H9 (cell line): ENCODE measurements at regions not wholly inside any gene's neighbourhood (a gene's known extent, or its start where the extent isn't known, plus 50 kb on each side); places are given as distances from the start of the nearest gene placed in this dataset.

Source experiments
- DNase-seq: peaks from one replicate; pipeline ENCODE4 v3.0.0-alpha.2; 2017
- H2AFZ ChIP-seq: one replicate; pipeline ENCODE4 v1.6.1; 2013; ENCODE audit warnings: mild to moderate bottlenecking, low read length, control low read depth, moderate library complexity
- H2AK5ac ChIP-seq: 2 replicates; pipeline ENCODE4 v1.6.1; 2013; ENCODE audit warnings: low read length, control low read depth, mixed read lengths; ENCODE audit not compliant: insufficient read length
- H2BK120ac ChIP-seq: one replicate; pipeline ENCODE4 v1.6.1; 2013; ENCODE audit warnings: low read depth, mild to moderate bottlenecking, low read length, control low read depth, inconsistent platforms; ENCODE audit not compliant: poor library complexity, severe bottlenecking
- H2BK12ac ChIP-seq: 2 replicates; pipeline ENCODE4 v1.6.1; 2013; ENCODE audit warnings: low read length, control low read depth, mixed read lengths, low read depth; ENCODE audit not compliant: insufficient read length
- H2BK15ac ChIP-seq: 2 replicates; pipeline ENCODE4 v1.6.1; 2013; ENCODE audit warnings: low read depth, low read length, control low read depth
- H2BK20ac ChIP-seq: one replicate; pipeline ENCODE4 v1.6.1; 2013; ENCODE audit warnings: low read depth, mild to moderate bottlenecking, low read length, control low read depth, inconsistent platforms; ENCODE audit not compliant: poor library complexity, severe bottlenecking
- H2BK5ac ChIP-seq: 2 replicates; pipeline ENCODE4 v1.6.1; 2013; ENCODE audit warnings: low read length, control low read depth, mixed read lengths; ENCODE audit not compliant: insufficient read length
- H3K14ac ChIP-seq: 2 replicates; pipeline ENCODE4 v1.6.1; 2013; ENCODE audit warnings: low read length, control low read depth; ENCODE audit not compliant: insufficient read depth
- H3K18ac ChIP-seq: 2 replicates; pipeline ENCODE4 v1.6.1; 2013; ENCODE audit warnings: low read depth, mild to moderate bottlenecking, mixed read lengths, low read length, control low read depth; ENCODE audit not compliant: insufficient read length
- H3K23ac ChIP-seq: 2 replicates; pipeline ENCODE4 v1.6.1; 2013; ENCODE audit warnings: low read length, control low read depth, mixed read lengths, low read depth; ENCODE audit not compliant: insufficient read length
- H3K23me2 ChIP-seq: 2 replicates; pipeline ENCODE4 v1.6.1; 2013; ENCODE audit warnings: low read depth, mild to moderate bottlenecking, mixed read lengths, low read length, control low read depth; ENCODE audit not compliant: insufficient read length, poor library complexity, severe bottlenecking
- H3K27ac ChIP-seq: 2 replicates; pipeline ENCODE4 v1.5.1; 2013; ENCODE audit warnings: low read length, control low read depth, mixed read lengths, low read depth; ENCODE audit not compliant: insufficient read length
- H3K27me3 ChIP-seq: 2 replicates; pipeline ENCODE4 v1.6.1; 2013; ENCODE audit warnings: low read length, control low read depth, inconsistent platforms; ENCODE audit not compliant: insufficient read depth
- H3K4ac ChIP-seq: 2 replicates; pipeline ENCODE4 v1.6.1; 2013; ENCODE audit warnings: low read depth, mild to moderate bottlenecking, control low read depth, inconsistent platforms, low read length, moderate library complexity
- H3K4me1 ChIP-seq: 2 replicates; pipeline ENCODE4 v1.6.1; 2013; ENCODE audit warnings: low read length, control low read depth, inconsistent platforms; ENCODE audit not compliant: insufficient read depth
- H3K4me2 ChIP-seq: 2 replicates; pipeline ENCODE4 v1.6.1; 2013; ENCODE audit warnings: low read length, control low read depth, mixed read lengths; ENCODE audit not compliant: insufficient read length, insufficient read depth
- H3K56ac ChIP-seq: 2 replicates; pipeline ENCODE4 v1.6.1; 2013; ENCODE audit warnings: low read depth, mild to moderate bottlenecking, mixed read lengths, low read length, control low read depth; ENCODE audit not compliant: insufficient read length
- H3K79me1 ChIP-seq: 2 replicates; pipeline ENCODE4 v1.6.1; 2013; ENCODE audit warnings: low read depth, mild to moderate bottlenecking, moderate library complexity, low read length, control low read depth, inconsistent platforms; ENCODE audit not compliant: insufficient read depth, poor library complexity, severe bottlenecking
- H3K79me2 ChIP-seq: 2 replicates; pipeline ENCODE4 v1.6.1; 2013; ENCODE audit warnings: low read length, control low read depth, inconsistent platforms; ENCODE audit not compliant: insufficient read depth
- H3K9ac ChIP-seq: 2 replicates; pipeline ENCODE4 v1.6.1; 2013; ENCODE audit warnings: low read length, control low read depth, mixed read lengths; ENCODE audit not compliant: insufficient read length; ENCODE audit errors: extremely low read depth
- H3K9me3 ChIP-seq: one replicate; pipeline ENCODE4 v1.6.1; 2013; ENCODE audit warnings: low read depth, low read length, inconsistent platforms; ENCODE audit not compliant: control insufficient read depth
- H3T11ph ChIP-seq: one replicate; pipeline ENCODE4 v1.6.1; 2013; ENCODE audit warnings: mild to moderate bottlenecking, low read length, control low read depth, inconsistent platforms
- H4K20me1 ChIP-seq: one replicate; pipeline ENCODE4 v1.6.1; 2013; ENCODE audit not compliant: control insufficient read depth, insufficient read length, insufficient read depth
- H4K5ac ChIP-seq: 2 replicates; pipeline ENCODE4 v1.6.1; 2013; ENCODE audit warnings: low read depth, mild to moderate bottlenecking, mixed read lengths, low read length, control low read depth; ENCODE audit not compliant: insufficient read length
- H4K8ac ChIP-seq: replicated peaks from 2 replicates; pipeline ENCODE4 v1.6.1; 2013; ENCODE audit warnings: low read length, control low read depth, mixed read lengths, low read depth; ENCODE audit not compliant: insufficient read length
- H4K91ac ChIP-seq: 2 replicates; pipeline ENCODE4 v1.6.1; 2013; ENCODE audit warnings: low read depth, mild to moderate bottlenecking, moderate library complexity, mixed read lengths, low read length, control low read depth; ENCODE audit not compliant: insufficient read length
- H3K27ac Mint-ChIP-seq, 3 experiments: 2 replicates in 2 of 3; 3 replicates in 1 of 3; pipeline ENCODE4 v1.8.0; 2020 to 2021; ENCODE audit warnings: mixed read lengths in 3 of 3, mild to moderate bottlenecking in 1 of 3, moderate library complexity in 1 of 3
- H3K27me3 Mint-ChIP-seq: 2 replicates; pipeline ENCODE4 v1.8.0; 2021; ENCODE audit warnings: low read depth, mild to moderate bottlenecking, moderate library complexity, mixed read lengths
- H3K36me3 Mint-ChIP-seq, 3 experiments: 2 replicates in 2 of 3; 3 replicates in 1 of 3; pipeline ENCODE4 v1.8.0; 2020 to 2021; ENCODE audit warnings: low read depth in 3 of 3, mixed read lengths in 3 of 3; ENCODE audit not compliant: insufficient read depth in 1 of 3
- H3K4me1 Mint-ChIP-seq, 2 experiments: 2 replicates each; pipeline ENCODE4 v1.8.0; 2020; ENCODE audit warnings: mixed read lengths in 2 of 2
- H3K4me3 Mint-ChIP-seq, 2 experiments: 2 replicates in 1 of 2; 3 replicates in 1 of 2; pipeline ENCODE4 v1.8.0; 2020 to 2021; ENCODE audit warnings: mild to moderate bottlenecking in 2 of 2, mixed read lengths in 2 of 2, moderate library complexity in 1 of 2
- H3K9me3 Mint-ChIP-seq, 2 experiments: 2 replicates in 1 of 2; 3 replicates in 1 of 2; pipeline ENCODE4 v1.8.0; 2020; ENCODE audit warnings: mild to moderate bottlenecking in 2 of 2, mixed read lengths in 2 of 2, moderate library complexity in 1 of 2
- WGBS: extraction: QIAGEN DNeasy Blood & Tissue Kit; methylation state at CpG from one replicate; pipeline ENCODE4 v1.1.7; 2013; ENCODE audit warnings: missing lambda C conversion rate, low lambda C conversion rate, mixed read lengths; ENCODE audit not compliant: insufficient read length; ENCODE audit errors: extremely low coverage; 5-methylcytosine and 5-hydroxymethylcytosine counted together
- TF ChIP-seq, protein P1 (sequence below): fragments of 200-600 bp; sonication (generic); conservative IDR thresholded peaks from 3 replicates; pipeline ENCODE4 v1.8.0; 2021; ENCODE audit warnings: antibody characterized with exemption, mild to moderate bottlenecking

DNA sequence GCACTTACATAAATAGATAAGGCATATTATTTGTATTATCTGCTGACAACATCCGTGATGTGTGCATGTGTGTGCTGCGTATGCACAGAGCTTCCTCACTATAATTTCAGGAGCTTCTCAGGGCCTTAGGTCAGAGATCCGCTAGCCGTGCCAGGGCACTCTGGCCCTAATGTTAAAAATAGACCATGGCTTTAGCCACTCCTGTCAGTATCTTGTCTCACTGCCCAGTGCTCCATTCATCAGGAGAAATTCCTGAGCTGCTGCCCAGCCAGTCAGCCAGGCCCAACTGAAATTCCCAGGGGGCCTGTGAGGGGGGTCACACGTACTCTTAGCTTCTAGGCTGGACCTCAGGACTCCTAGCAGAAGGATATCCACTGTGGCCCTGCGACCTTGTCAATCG is 70.0 kb upstream of the ABHD2 start:
- Histone ChIP-seq H2AFZ (no peak overlapping the region), H4K20me1 (peaks cover 2% of the 10 kb centered on the region), H3K79me2 (no peaks in the 10 kb centered on the region), H3K4me2 (no peak overlapping the region), H3K56ac (no peak overlapping the region), H3K9me3 (no peaks in the 10 kb centered on the region), H2BK20ac (no peak overlapping the region), H3K4me1 (no peaks in the 10 kb centered on the region), H3K27ac (no peak overlapping the region), H3K18ac (no peak overlapping the region), H3K23ac (no peak overlapping the region), H4K8ac (no peak overlapping the region), H3K79me1 (no peaks in the 10 kb centered on the region), H3K4ac (no peak overlapping the region), H2BK12ac (no peak overlapping the region), H2BK120ac (no peak overlapping the region), H3T11ph (no peak overlapping the region), H2BK5ac (no peak overlapping the region), H4K5ac (no peak overlapping the region), H3K23me2 (no peaks in the 10 kb centered on the region), H3K14ac (no peak overlapping the region), H3K27me3 (no peaks in the 10 kb centered on the region), H4K91ac (no peak overlapping the region), H2BK15ac (no peak overlapping the region), H3K9ac (no peak overlapping the region), H2AK5ac (no peak overlapping the region)
- no CpG with 5 or more reads among the region's 7 CpGs for WGBS
- peaks cover 17% of the 10 kb centered on the region for H3K27me3 Mint-ChIP-seq
- H3K4me1 Mint-ChIP-seq = peaks cover 28 to 30% of the 10 kb centered on the region in 2 experiments
- no peak overlapping the region for H3K4me3 Mint-ChIP-seq
- H3K27ac Mint-ChIP-seq = no peak overlapping the region
- no peak for DNase-seq
- peaks cover 7 to 22% (median 8%) of the 10 kb centered on the region in 3 experiments for H3K36me3 Mint-ChIP-seq
- TF ChIP-seq, protein P1, sequence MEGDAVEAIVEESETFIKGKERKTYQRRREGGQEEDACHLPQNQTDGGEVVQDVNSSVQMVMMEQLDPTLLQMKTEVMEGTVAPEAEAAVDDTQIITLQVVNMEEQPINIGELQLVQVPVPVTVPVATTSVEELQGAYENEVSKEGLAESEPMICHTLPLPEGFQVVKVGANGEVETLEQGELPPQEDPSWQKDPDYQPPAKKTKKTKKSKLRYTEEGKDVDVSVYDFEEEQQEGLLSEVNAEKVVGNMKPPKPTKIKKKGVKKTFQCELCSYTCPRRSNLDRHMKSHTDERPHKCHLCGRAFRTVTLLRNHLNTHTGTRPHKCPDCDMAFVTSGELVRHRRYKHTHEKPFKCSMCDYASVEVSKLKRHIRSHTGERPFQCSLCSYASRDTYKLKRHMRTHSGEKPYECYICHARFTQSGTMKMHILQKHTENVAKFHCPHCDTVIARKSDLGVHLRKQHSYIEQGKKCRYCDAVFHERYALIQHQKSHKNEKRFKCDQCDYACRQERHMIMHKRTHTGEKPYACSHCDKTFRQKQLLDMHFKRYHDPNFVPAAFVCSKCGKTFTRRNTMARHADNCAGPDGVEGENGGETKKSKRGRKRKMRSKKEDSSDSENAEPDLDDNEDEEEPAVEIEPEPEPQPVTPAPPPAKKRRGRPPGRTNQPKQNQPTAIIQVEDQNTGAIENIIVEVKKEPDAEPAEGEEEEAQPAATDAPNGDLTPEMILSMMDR = no peak
- peaks cover 18 to 21% of the 10 kb centered on the region in 2 experiments for H3K9me3 Mint-ChIP-seq
